ENCODE measurements at regions not wholly inside any gene's neighbourhood (a gene's known extent, or its start where the extent isn't known, plus 50 kb on each side); places are given as distances from the start of the nearest gene placed in this dataset.

- Histone ChIP-seq H3K79me2 (ENCODE audit: control insufficient read depth, insufficient read depth, low read length) (no peaks in the 10 kb centered on the region), H3K9ac (ENCODE audit: insufficient read depth in 1 of 2, low read depth in 2 of 2, low read length in 2 of 2) (no peak overlapping the region), H3K9me3 (replicated peaks; ENCODE audit: control insufficient read depth, insufficient read depth, low read depth, low read length) (no peaks in the 10 kb centered on the region), H4K20me1 (replicated peaks; ENCODE audit: control insufficient read depth, insufficient read depth, low read length) (no peaks in the 10 kb centered on the region), H3K36me3 (ENCODE audit: control insufficient read depth, insufficient read depth, low read length) (no peaks in the 10 kb centered on the region), H2AFZ (ENCODE audit: low read depth, low read length) (no peak overlapping the region), H3K27me3 (ENCODE audit: control insufficient read depth in 2 of 2, insufficient read depth in 2 of 2, low read length in 2 of 2) (peaks cover 0 to 4% of the 10 kb centered on the region in 2 experiments; a peak in 1 of 5 replicates), H3K4me1 (replicated peaks in 1 of 2; ENCODE audit: control insufficient read depth in 2 of 2, insufficient read depth in 2 of 2, low read length in 2 of 2) (no peaks in the 10 kb centered on the region), H3K4me2 (ENCODE audit: insufficient read depth, low read length) (no peak overlapping the region), H3K4me3 (no peak overlapping the region), H3K27ac (ENCODE audit: extremely low read depth, low read depth, low read length) (no peak overlapping the region), H3K9me1 (ENCODE audit: control insufficient read depth, insufficient read depth, low read length) (no peaks in the 10 kb centered on the region)
- no TSS peak for BruUV-seq (replicated peaks)
- FAIRE-seq = no peak
- no peak for ATAC-seq
- in situ Hi-C loops (cut with MboI) = no loop called here
- DNase-seq (ENCODE audit: extremely low read depth in 1 of 4, low spot score in 3 of 4) = no peak
- TF ChIP-seq ATF6 (CRISPR knock-in tag; IDR thresholded peaks at IDR 0.05) (no peak), ARID2 (IDR thresholded peaks at IDR 0.05) (no peak), SREBF2 (CRISPR knock-in tag; IDR thresholded peaks at IDR 0.05) (no peak), HIVEP1 (CRISPR knock-in tag; IDR thresholded peaks at IDR 0.05) (no peak), ETS1 (conservative IDR thresholded peaks at IDR 0.05; ENCODE audit: control insufficient read depth, low read depth, low read length) (no peak), ZNF431 (CRISPR knock-in tag; IDR thresholded peaks at IDR 0.05) (no peak), NFIC (IDR thresholded peaks at IDR 0.05) (no peak), CEBPB (tag; IDR thresholded peaks at IDR 0.05) (no peak), ZNF280A (IDR thresholded peaks at IDR 0.05; ENCODE audit: low read depth, partially characterized antibody) (no peak), CTCF (IDR thresholded peaks at IDR 0.05 in 2 of 3, conservative IDR thresholded peaks at IDR 0.05 in 1 of 3; ENCODE audit: insufficient read depth in 2 of 3, low read depth in 1 of 3, low read length in 3 of 3) (no peak), NKRF (IDR thresholded peaks at IDR 0.05; ENCODE audit: borderline replicate concordance) (no peak), BRD9 (IDR thresholded peaks at IDR 0.05; ENCODE audit: low read depth, partially characterized antibody) (no peak), GMEB1 (CRISPR knock-in tag; IDR thresholded peaks at IDR 0.05) (no peak)
- 15% methylated on average over 7 of the region's 7 CpGs for WGBS (ENCODE audit: insufficient coverage, low coverage, missing lambda C conversion rate)
- CTCF ChIA-PET (ENCODE audit: low intra/inter-chr PET ratio) = no interaction called here
- POLR2A ChIA-PET = interaction anchor here (1.0 kb wide), 1 partner anchor 10 kb away, joined by 3 read pairs; no protein-coding TSS in a partner anchor
- intact Hi-C loops (cut with micrococcal nuclease) = no loop called here
These were observed 162.4 kb downstream of the BRMS1L start for GRCh38 chr14:35988550-35988949.

All from K562 (cell line).